Activated T-helper 2 cell treated with anti-CD3 and anti-CD28 coated beads, Interferon-gamma antibody, Interleukin-2, Interleukin-4, amounts not matched to agents 10 μg/mL and 5 μg/mL and 100 μg/mL, durations not matched to agents 14 hours and 24 hours and 36 hours (primary cell): ENCODE measurements at regions not wholly inside any gene's neighbourhood (a gene's known extent, or its start where the extent isn't known, plus 50 kb on each side); places are given as distances from the start of the nearest gene placed in this dataset.

Experiments used
- DNase-seq: peaks from one replicate; pipeline ENCODE4 v3.0.0; 2021; ENCODE audit warnings: low spot score
- H3K27ac Mint-ChIP-seq: one replicate; pipeline ENCODE4 v1.8.0; 2021; ENCODE audit warnings: mixed read lengths
- H3K27me3 Mint-ChIP-seq: one replicate; pipeline ENCODE4 v1.8.0; 2021; ENCODE audit warnings: low read depth, mixed read lengths
- H3K36me3 Mint-ChIP-seq: one replicate; pipeline ENCODE4 v1.8.0; 2021; ENCODE audit warnings: low read depth, mixed read lengths
- H3K4me1 Mint-ChIP-seq: one replicate; pipeline ENCODE4 v1.8.0; 2021; ENCODE audit warnings: low read depth, mixed read lengths
- H3K4me3 Mint-ChIP-seq: one replicate; pipeline ENCODE4 v1.8.0; 2021; ENCODE audit warnings: low read depth, mild to moderate bottlenecking, moderate library complexity, mixed read lengths
- H3K9me3 Mint-ChIP-seq: one replicate; pipeline ENCODE4 v1.8.0; 2021; ENCODE audit warnings: mixed read lengths
- intact Hi-C: fragments of 100-400 bp; cut with micrococcal nuclease; formaldehyde crosslinking; loops from one replicate; pipeline ENCODE4 v1.15.1; 2023

DNA sequence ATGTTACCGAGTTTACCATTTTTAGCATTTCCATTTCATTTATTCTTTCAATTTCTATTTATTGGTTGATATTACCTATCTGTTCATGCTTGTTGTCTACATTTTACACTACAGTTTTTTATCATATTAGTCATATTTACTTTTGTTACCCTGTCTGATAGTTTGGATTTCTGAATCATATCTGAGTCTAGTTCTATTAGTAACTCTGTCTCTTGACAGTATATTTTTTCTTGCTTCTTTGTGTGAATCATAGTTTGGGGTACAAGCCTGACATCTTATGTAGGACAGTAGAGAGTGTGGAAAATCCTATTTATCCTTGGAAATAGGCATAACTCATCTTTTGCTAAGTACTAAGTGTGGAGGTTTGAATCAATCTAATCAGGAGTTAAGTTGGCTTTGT is 263.9 kb upstream of the SESN3 start:
- H3K27ac Mint-ChIP-seq: no peak overlapping the region
- peaks cover 3% of the 10 kb centered on the region for H3K27me3 Mint-ChIP-seq
- no peak for DNase-seq
- intact Hi-C loops: no loop called here
- H3K4me3 Mint-ChIP-seq: no peak overlapping the region
- peaks cover 9% of the 10 kb centered on the region for H3K9me3 Mint-ChIP-seq
- peaks cover 2% of the 10 kb centered on the region for H3K4me1 Mint-ChIP-seq
- H3K36me3 Mint-ChIP-seq: no peaks in the 10 kb centered on the region

DNA sequence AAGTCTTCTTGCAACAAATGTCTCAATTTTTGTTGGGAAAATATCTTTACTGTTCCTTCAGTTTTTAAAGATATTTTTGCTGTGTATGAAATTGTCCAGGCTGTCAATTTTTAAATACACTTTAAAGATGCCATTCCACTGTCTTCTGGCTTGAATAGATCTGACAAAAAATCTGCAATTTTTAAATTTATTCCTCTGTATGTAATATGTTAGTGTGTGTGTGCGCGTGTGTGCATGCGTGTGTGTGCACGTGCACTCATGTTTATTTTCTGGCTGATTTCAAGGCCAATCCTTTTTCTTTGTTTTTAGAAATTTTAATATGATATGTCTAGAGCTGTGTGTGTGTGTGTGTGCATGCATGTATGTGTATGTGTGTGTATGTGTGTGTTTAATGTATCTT is 263.2 kb upstream of the SESN3 start:
- Mint-ChIP-seq H3K27me3 (peaks cover 3% of the 10 kb centered on the region), H3K9me3 (peaks cover 9% of the 10 kb centered on the region), H3K27ac (no peak overlapping the region), H3K4me3 (no peak overlapping the region), H3K4me1 (no peaks in the 10 kb centered on the region), H3K36me3 (no peaks in the 10 kb centered on the region)
- intact Hi-C loops: no loop called here
- no peak for DNase-seq

DNA sequence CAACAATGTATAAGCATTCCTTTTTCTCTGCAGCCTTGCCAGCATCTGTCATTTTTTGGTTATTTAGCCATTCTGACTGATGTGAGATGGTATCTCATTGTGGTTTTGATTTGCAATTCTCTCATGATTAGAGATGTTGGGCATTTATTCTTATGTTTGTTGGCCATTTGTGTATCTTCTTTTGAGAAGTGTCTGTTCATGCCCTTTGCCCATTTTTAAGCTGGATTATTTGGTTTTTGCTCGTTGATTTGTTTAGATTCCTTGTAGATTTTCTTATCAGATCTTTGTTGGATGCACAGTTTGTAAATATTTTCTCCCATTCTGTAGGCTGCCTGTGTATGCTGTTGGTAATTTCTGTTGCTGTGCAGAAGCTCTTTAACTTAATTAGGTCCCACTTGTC is 259.6 kb upstream of the SESN3 start:
- intact Hi-C loops: no loop called here
- Mint-ChIP-seq H3K27me3 (peaks cover 3% of the 10 kb centered on the region), H3K4me3 (no peak overlapping the region), H3K4me1 (no peaks in the 10 kb centered on the region), H3K9me3 (peaks cover 9% of the 10 kb centered on the region), H3K36me3 (no peaks in the 10 kb centered on the region), H3K27ac (no peak overlapping the region)
- no peak for DNase-seq

DNA sequence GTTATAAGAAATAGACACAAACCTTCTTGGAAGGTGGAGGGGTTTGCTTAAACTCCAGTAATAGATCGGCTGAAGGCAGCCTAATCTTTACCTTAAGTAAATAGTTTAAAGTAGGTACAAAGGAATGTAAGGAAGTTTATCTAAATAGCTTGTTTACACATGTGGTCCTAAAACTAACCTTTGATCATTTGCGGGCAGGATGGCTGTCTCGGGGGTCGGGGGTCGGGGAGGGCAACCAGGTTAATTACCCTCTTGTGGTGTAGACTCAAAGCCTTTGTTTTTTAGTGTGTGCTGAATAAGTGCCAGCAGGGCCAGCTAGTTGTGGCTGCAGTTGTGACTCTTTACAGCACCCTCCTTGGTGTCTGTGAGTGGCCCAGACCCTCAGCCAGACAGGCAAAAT is 256.9 kb upstream of the SESN3 start:
- Mint-ChIP-seq H3K9me3 (peaks cover 5% of the 10 kb centered on the region), H3K27ac (no peak overlapping the region), H3K36me3 (no peaks in the 10 kb centered on the region), H3K4me3 (no peak overlapping the region), H3K4me1 (no peaks in the 10 kb centered on the region), H3K27me3 (peaks cover 3% of the 10 kb centered on the region)
- intact Hi-C loops: no loop called here
- DNase-seq: no peak

DNA sequence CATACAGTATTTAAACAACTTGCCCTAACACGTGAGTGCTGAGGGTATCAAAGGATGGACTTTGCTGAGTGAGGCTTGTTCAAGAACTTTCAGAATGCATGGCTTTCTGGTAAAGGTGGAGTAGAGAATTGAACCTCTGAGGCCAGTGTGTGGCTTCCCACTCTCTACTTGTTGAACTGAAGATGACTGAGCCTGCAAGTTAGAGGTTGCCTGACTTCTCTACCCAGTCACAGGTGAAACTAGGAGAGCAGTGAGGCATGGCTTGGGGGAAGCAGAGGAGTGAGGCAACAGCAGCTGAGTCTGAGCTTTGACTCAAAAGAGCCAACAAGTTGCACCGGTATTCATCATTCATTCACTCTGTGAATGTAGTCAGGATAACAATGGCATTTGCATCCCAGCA is 256.4 kb upstream of the SESN3 start:
- no peak for DNase-seq
- intact Hi-C loops: no loop called here

DNA sequence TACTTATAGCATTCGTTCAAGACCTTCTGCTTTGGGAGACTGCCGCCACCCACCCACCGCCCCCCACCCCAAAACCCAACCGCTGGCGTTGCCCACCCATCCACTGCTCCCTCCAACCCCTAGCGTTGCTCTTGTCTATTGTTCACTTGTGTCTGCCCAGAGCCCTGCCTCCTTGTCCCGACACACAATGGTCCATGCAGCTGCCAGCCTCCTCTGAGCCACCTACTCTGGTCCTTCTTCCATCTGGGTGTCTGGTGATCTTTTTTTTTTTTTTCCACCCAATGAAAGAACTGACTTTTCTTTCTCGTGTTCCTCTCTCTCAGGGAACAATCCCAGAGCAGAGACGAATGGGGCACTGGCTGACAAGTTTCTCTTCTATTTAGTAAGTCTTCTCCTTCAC is 256.0 kb upstream of the SESN3 start:
- DNase-seq: no peak
- Mint-ChIP-seq H3K27me3 (no peaks in the 10 kb centered on the region), H3K4me1 (no peaks in the 10 kb centered on the region), H3K27ac (no peak overlapping the region), H3K9me3 (peaks cover 5% of the 10 kb centered on the region), H3K36me3 (no peaks in the 10 kb centered on the region), H3K4me3 (no peak overlapping the region)
- intact Hi-C loops: no loop called here

More for the DNA sequence above, 256.4 kb upstream of the SESN3 start:
- Mint-ChIP-seq H3K27me3 (no peaks in the 10 kb centered on the region), H3K4me1 (no peaks in the 10 kb centered on the region), H3K27ac (no peak overlapping the region), H3K4me3 (no peak overlapping the region), H3K9me3 (peaks cover 5% of the 10 kb centered on the region), H3K36me3 (no peaks in the 10 kb centered on the region)

DNA sequence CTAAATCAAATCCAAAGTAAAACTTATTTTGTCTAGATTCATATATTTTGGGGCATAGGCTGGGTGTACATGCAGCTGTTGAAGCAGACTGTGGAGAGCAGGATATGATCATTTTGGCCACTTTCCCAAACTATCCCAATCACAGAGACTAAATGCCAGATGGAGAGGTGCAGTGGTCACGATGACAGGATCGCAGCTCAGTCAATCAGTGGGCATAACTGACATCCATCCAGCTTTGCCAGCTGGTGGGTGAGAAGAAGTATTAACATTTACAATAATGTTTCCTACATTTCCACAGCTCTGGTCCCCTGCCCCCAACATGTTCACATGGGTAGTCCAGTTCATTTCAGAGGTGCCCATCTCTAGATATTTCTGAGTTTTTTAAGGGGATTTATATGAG is 255.5 kb upstream of the SESN3 start:
- no peak for DNase-seq
- peaks cover 5% of the 10 kb centered on the region for H3K9me3 Mint-ChIP-seq
- no peaks in the 10 kb centered on the region for H3K4me1 Mint-ChIP-seq
- H3K27ac Mint-ChIP-seq: no peak overlapping the region
- H3K4me3 Mint-ChIP-seq: no peak overlapping the region
- no peaks in the 10 kb centered on the region for H3K27me3 Mint-ChIP-seq
- intact Hi-C loops: no loop called here
- no peaks in the 10 kb centered on the region for H3K36me3 Mint-ChIP-seq

DNA sequence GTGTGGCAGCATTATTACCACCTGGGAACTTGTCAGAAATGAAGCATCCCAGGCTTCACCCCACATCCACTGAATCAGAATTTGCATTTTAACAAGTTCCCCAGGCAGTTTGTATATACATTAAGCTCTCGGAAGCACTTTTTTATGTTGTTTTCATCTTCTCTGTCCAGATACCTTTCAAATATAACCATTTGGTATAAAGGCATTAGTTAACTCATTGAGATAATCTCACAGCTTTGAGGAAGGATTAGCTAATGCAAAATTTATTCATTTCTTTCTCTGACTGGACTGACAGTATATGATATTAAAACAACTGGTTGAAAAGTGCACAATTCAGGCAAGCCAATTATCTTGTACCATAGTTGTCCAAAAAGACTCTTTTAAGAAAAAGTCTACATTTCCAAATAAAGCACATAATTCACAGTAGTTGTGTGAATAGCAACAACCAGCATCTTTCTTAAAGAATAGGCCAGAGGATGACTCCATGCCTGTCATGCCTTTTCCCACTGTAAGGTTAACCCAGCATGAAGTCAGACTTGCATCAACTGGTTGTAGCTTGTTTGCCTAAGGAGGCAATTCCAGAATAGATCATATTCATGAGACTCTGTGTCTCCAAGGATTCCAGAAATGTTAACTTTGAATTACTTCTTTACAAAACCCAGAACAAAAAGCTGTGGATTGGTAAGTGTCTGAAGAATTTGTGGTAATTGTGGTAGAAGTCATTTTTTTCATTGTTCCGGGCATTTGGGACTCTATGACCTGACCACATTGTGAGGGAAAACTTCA is 254.3 kb upstream of the SESN3 start:
- Mint-ChIP-seq H3K4me1 (no peaks in the 10 kb centered on the region), H3K27ac (no peak overlapping the region), H3K27me3 (no peaks in the 10 kb centered on the region), H3K36me3 (no peaks in the 10 kb centered on the region), H3K4me3 (no peak overlapping the region), H3K9me3 (no peaks in the 10 kb centered on the region)
- no peak for DNase-seq
- intact Hi-C loops: no loop called here

DNA sequence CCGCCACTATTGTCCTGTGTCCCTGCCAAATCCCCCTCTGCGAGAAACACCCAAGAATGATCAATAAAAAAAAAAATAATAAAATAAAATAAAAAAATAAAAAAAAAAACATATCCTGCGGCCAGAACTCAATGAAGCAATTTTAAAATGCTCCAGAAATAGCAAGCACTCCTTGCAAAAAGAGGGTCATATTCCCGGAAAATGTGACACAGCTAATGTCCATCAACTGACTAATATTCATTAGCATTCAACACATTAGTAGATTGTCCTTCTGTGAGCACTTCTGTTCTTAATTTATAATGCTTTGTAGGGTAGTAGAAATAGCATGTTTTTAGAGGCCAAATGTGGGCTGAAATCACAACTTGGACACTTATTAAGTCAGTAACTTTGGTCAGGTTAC is 252.3 kb upstream of the SESN3 start:
- H3K27ac Mint-ChIP-seq: no peak overlapping the region
- no peak for DNase-seq
- H3K4me3 Mint-ChIP-seq: no peak overlapping the region
- no peaks in the 10 kb centered on the region for H3K9me3 Mint-ChIP-seq
- H3K27me3 Mint-ChIP-seq: no peaks in the 10 kb centered on the region
- no peaks in the 10 kb centered on the region for H3K4me1 Mint-ChIP-seq
- no peaks in the 10 kb centered on the region for H3K36me3 Mint-ChIP-seq
- intact Hi-C loops: no loop called here

DNA sequence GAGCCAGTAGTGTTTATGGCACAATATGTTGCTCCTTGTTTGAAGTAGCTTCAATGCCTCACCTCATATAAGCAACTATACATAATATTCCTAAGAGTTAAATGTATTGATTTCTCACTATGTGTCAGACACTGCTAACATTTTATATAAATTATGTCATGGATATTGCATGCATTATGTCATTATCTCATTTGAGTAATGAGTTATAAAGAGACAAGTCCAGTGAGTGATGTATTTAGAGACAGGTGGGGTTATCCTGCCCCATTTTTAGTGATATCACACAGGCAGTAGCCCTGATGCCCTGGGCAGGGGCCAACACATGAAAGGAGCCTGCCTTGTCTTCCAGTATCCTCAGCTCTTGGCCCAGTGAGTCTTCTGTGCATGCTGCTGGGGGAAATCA is 247.0 kb upstream of the SESN3 start:
- Mint-ChIP-seq H3K9me3 (no peaks in the 10 kb centered on the region), H3K4me3 (no peak overlapping the region), H3K4me1 (no peaks in the 10 kb centered on the region), H3K36me3 (no peaks in the 10 kb centered on the region), H3K27ac (no peak overlapping the region), H3K27me3 (no peaks in the 10 kb centered on the region)
- DNase-seq: no peak
- intact Hi-C loops: no loop called here

DNA sequence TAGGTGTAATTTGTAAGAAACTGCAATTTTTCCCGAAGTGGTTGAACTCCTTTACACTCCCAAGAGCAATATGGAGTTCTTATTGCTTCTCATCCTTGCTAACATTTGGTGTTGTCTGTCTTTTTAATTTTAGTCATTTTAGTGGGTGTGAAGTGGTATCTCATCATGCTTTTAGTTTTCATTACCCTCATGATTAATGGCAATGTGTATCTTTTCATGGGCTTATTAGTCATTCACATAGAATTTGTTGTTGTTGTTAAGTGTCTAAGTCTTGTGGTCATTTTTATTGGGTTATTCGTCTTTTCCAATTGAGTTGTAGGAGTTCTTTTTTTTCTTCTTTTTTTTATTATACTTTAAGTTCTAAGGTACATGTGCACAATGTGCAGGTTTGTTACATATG is 238.3 kb upstream of the SESN3 start:
- intact Hi-C loops: no loop called here
- no peak overlapping the region for H3K27ac Mint-ChIP-seq
- H3K4me1 Mint-ChIP-seq: no peaks in the 10 kb centered on the region
- no peak overlapping the region for H3K4me3 Mint-ChIP-seq
- no peak for DNase-seq
- no peaks in the 10 kb centered on the region for H3K36me3 Mint-ChIP-seq
- no peaks in the 10 kb centered on the region for H3K9me3 Mint-ChIP-seq
- H3K27me3 Mint-ChIP-seq: peaks cover 2% of the 10 kb centered on the region

DNA sequence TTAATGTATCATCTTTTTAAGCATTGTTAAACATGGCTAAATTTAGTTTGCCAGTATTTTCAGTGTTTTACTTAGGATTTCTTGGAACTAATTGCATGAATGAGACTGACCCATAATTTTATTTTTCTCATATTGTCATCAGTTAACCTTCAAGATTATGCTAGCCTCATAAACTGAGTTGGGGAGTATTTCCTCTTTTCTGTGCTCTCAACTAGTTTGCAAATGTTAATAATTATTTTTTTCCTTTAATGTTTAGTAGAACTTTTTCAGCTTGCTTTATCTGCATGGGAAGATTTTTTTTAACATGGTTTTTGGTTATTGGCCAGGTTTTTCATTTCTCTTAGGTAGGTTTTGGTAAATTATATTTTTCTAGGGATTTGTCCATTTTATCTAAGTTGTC is 235.4 kb upstream of the SESN3 start:
- peaks cover 2% of the 10 kb centered on the region for H3K27me3 Mint-ChIP-seq
- H3K4me3 Mint-ChIP-seq: no peak overlapping the region
- no peak overlapping the region for H3K27ac Mint-ChIP-seq
- intact Hi-C loops: no loop called here
- no peak for DNase-seq
- H3K9me3 Mint-ChIP-seq: no peaks in the 10 kb centered on the region
- no peaks in the 10 kb centered on the region for H3K36me3 Mint-ChIP-seq
- H3K4me1 Mint-ChIP-seq: no peaks in the 10 kb centered on the region

DNA sequence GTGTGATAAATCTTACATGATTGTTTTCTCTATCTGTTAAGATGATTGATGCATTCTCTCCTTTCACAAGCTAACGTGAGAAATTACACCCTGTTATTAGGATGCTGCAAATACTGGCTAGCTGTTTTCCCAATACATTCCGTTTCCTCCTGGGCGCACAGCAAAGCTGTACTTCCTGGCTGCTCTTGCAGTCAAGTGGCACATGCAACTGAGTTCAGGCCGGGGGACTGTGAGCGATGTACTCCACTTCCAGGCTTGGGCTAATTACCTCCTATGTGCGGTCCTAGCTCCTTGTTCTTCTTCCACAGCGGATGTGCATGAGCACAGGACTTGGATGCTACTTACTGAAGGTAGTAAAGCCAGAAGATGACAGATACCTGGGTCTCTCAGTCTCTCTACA is 234.9 kb upstream of the SESN3 start:
- Mint-ChIP-seq H3K27me3 (peaks cover 2% of the 10 kb centered on the region), H3K36me3 (no peaks in the 10 kb centered on the region), H3K4me1 (no peaks in the 10 kb centered on the region), H3K4me3 (no peak overlapping the region), H3K9me3 (no peaks in the 10 kb centered on the region), H3K27ac (no peak overlapping the region)
- intact Hi-C loops: no loop called here
- no peak for DNase-seq

DNA sequence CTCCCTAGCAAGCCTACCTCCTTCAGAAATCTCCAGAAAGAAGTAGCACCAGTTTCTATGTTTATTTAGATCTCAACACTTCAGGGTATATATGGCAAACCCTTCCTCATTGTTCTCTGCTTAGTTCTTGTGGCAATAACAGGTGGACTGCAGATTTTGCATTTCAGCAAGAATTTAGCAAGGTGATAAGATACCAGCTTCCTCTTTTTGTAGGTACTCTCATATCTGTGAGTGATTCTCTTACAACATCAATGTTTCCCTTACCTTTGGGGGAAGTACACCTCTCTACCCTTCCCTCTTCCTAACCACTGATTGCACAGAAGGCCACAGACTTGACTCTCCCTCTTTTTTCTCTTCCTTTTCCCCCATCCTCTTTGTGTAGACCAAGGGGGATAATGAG is 230.9 kb upstream of the SESN3 start:
- H3K4me3 Mint-ChIP-seq: no peak overlapping the region
- H3K27me3 Mint-ChIP-seq: peaks cover 2% of the 10 kb centered on the region
- H3K36me3 Mint-ChIP-seq: no peaks in the 10 kb centered on the region
- no peak overlapping the region for H3K27ac Mint-ChIP-seq
- intact Hi-C loops: no loop called here
- no peaks in the 10 kb centered on the region for H3K4me1 Mint-ChIP-seq
- DNase-seq: no peak
- H3K9me3 Mint-ChIP-seq: no peaks in the 10 kb centered on the region
